GM12873 (cell line): ENCODE measurements at regions not wholly inside any gene's neighbourhood (a gene's known extent, or its start where the extent isn't known, plus 50 kb on each side); places are given as distances from the start of the nearest gene placed in this dataset.
A peak's percentile ranks its signal among the peaks of the same experiment; 100 is the strongest.

Source experiments
- CTCF ChIP-seq: IDR thresholded peaks from 2 replicates; pipeline ENCODE4 v1.5.1; 2012; ENCODE audit warnings: low read depth, mild to moderate bottlenecking, moderate library complexity, low read length, control low read depth; ENCODE audit not compliant: insufficient read depth; ENCODE audit errors: missing control alignments

- no peak for TF ChIP-seq CTCF
These were observed 585.6 kb upstream of the RAB6C start for GRCh38 chr2:129393816-129394215.

- TF ChIP-seq CTCF, result peak; percentile 86
These were observed 582.4 kb upstream of the RAB6C start for GRCh38 chr2:129396980-129397599.

GRCh38 chr2:129400826-129401225 lies 578.6 kb upstream of the RAB6C start:
- TF ChIP-seq CTCF, result no peak

- no peak for TF ChIP-seq CTCF
These were observed 577.4 kb upstream of the RAB6C start for GRCh38 chr2:129402076-129402475.

- TF ChIP-seq CTCF, result no peak
These were observed 575.3 kb upstream of the RAB6C start for GRCh38 chr2:129404000-129404685.

- TF ChIP-seq CTCF, result no peak
These were observed 570.9 kb upstream of the RAB6C start for GRCh38 chr2:129408570-129408969.

- no peak for TF ChIP-seq CTCF
These were observed 557.4 kb upstream of the RAB6C start for GRCh38 chr2:129422028-129422427.
